Endothelial cell of umbilical vein (primary cell): ENCODE measurements at regions not wholly inside any gene's neighbourhood (a gene's known extent, or its start where the extent isn't known, plus 50 kb on each side); places are given as distances from the start of the nearest gene placed in this dataset.

Experiments
- CTCF ChIP-seq, 2 donors: IDR thresholded peaks; 1 replicate in 1 of 2; 2 replicates in 1 of 2; pipeline ENCODE4 v1.5.1; 2011; ENCODE audit warnings: low read length in 2 of 2, mild to moderate bottlenecking in 2 of 2, moderate library complexity in 2 of 2, control low read depth in 1 of 2, inconsistent platforms in 1 of 2, low read depth in 1 of 2; ENCODE audit not compliant: insufficient read depth in 1 of 2; ENCODE audit errors: extremely low read depth in 1 of 2
- EZH2 ChIP-seq: IDR thresholded peaks from 2 replicates; pipeline ENCODE4 v1.6.1; 2012; ENCODE audit warnings: borderline replicate concordance, low read depth, mild to moderate bottlenecking, moderate library complexity, low read length, inconsistent platforms; ENCODE audit not compliant: severe bottlenecking
- FOS ChIP-seq: IDR thresholded peaks from 2 replicates; pipeline ENCODE4 v1.6.1; 2011; ENCODE audit warnings: mild to moderate bottlenecking, low read length, moderate library complexity, borderline replicate concordance; ENCODE audit not compliant: insufficient read depth
- MYC ChIP-seq: IDR thresholded peaks from one replicate; pipeline ENCODE4 v1.6.1; 2011; ENCODE audit warnings: mild to moderate bottlenecking, low read depth, low read length
- POLR2A ChIP-seq: IDR thresholded peaks from 2 replicates; pipeline ENCODE4 v1.6.1; 2012; ENCODE audit warnings: low read depth, mild to moderate bottlenecking, control low read depth, low read length
- POLR2AphosphoS5 ChIP-seq: IDR thresholded peaks from 2 replicates; pipeline ENCODE4 v1.6.1; 2012; ENCODE audit warnings: low read depth, mild to moderate bottlenecking, control low read depth, low read length, moderate library complexity; ENCODE audit not compliant: insufficient read depth

GRCh38 chr6:135722190-135722589, 129.3 kb upstream of the PDE7B start:
- TF ChIP-seq CTCF (IDR thresholded peaks at IDR 0.05; ENCODE audit: extremely low read depth in 1 of 2, insufficient read depth in 1 of 2, low read depth in 1 of 2, low read length in 2 of 2) (no peak), FOS (no peak), POLR2AphosphoS5 (no peak), POLR2A (no peak), EZH2 (no peak), MYC (no peak)
